ENCODE measurements at regions not wholly inside any gene's neighbourhood (a gene's known extent, or its start where the extent isn't known, plus 50 kb on each side); places are given as distances from the start of the nearest gene placed in this dataset.

- POLR2A ChIA-PET = no interaction called here
- DNase-seq (ENCODE audit: extremely low spot score) = no peak
- TF ChIP-seq CTCF (IDR thresholded peaks at IDR 0.05; ENCODE audit: control extremely low read depth, extremely low read depth, low read depth, missing control alignments) = no peak
- CTCF ChIA-PET = no interaction called here
Observed at GRCh38 chr16:49081086-49081485, 200.6 kb downstream of the CBLN1 start.

GRCh38 chr16:49078571-49078970, 203.1 kb downstream of the CBLN1 start:
- DNase-seq (ENCODE audit: extremely low spot score) = no peak
- ChIA-PET CTCF (no interaction called here), POLR2A (no interaction called here)
- TF ChIP-seq CTCF (IDR thresholded peaks at IDR 0.05; ENCODE audit: control extremely low read depth, extremely low read depth, low read depth, missing control alignments) = no peak

- DNase-seq (ENCODE audit: extremely low spot score) = no peak
- no peak for TF ChIP-seq CTCF (IDR thresholded peaks at IDR 0.05; ENCODE audit: control extremely low read depth, extremely low read depth, low read depth, missing control alignments)
- CTCF ChIA-PET = no interaction called here
- POLR2A ChIA-PET = no interaction called here
Observed at GRCh38 chr16:49078104-49078503, 203.5 kb downstream of the CBLN1 start.

DNA sequence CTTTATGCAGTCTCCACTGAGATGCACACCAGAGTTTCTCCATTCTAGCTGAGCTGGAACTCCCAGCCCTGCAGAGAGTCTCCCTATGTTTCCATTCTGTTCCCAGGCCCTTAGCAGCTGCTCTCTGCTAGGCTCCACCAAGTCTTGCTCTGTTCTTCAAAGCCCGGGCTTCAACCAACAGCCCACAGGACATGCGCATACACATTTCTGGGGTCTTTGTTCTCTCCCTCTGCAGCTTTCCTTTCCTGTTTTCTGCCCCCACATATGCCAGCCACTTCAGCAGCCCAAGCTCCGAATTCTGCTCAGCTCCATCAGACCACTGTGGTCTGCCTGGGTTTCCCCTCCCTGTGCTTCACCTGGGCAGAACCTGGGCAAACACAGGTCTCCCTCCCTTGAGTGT, 205.9 kb downstream of the CBLN1 start:
- ChIA-PET POLR2A (no interaction called here), CTCF (no interaction called here)
- TF ChIP-seq CTCF (IDR thresholded peaks at IDR 0.05; ENCODE audit: control extremely low read depth, extremely low read depth, low read depth, missing control alignments) = no peak
- DNase-seq (ENCODE audit: extremely low spot score) = no peak

- DNase-seq (ENCODE audit: extremely low spot score) = no peak
- ChIA-PET POLR2A (no interaction called here), CTCF (no interaction called here)
- TF ChIP-seq CTCF (IDR thresholded peaks at IDR 0.05; ENCODE audit: control extremely low read depth, extremely low read depth, low read depth, missing control alignments) = no peak
Observed at GRCh38 chr16:49068224-49068623, 213.4 kb downstream of the CBLN1 start.

- no peak for DNase-seq (ENCODE audit: extremely low spot score)
- no peak for TF ChIP-seq CTCF (IDR thresholded peaks at IDR 0.05; ENCODE audit: control extremely low read depth, extremely low read depth, low read depth, missing control alignments)
- CTCF ChIA-PET = no interaction called here
- POLR2A ChIA-PET = no interaction called here
Observed at GRCh38 chr16:49067776-49068175, 213.9 kb downstream of the CBLN1 start.

- no peak for TF ChIP-seq CTCF (IDR thresholded peaks at IDR 0.05; ENCODE audit: control extremely low read depth, extremely low read depth, low read depth, missing control alignments)
- ChIA-PET CTCF (no interaction called here), POLR2A (no interaction called here)
- no peak for DNase-seq (ENCODE audit: extremely low spot score)
Observed at GRCh38 chr16:49061137-49061714, 220.4 kb downstream of the CBLN1 start.
